Fibroblast of the conjunctiva (primary cell): ENCODE measurements at regions not wholly inside any gene's neighbourhood (a gene's known extent, or its start where the extent isn't known, plus 50 kb on each side); places are given as distances from the start of the nearest gene placed in this dataset.

ENCODE experiments used
- DNase-seq: peaks from one replicate; pipeline ENCODE4 v3.0.0-alpha.2; 2010; ENCODE audit warnings: low read depth

DNA sequence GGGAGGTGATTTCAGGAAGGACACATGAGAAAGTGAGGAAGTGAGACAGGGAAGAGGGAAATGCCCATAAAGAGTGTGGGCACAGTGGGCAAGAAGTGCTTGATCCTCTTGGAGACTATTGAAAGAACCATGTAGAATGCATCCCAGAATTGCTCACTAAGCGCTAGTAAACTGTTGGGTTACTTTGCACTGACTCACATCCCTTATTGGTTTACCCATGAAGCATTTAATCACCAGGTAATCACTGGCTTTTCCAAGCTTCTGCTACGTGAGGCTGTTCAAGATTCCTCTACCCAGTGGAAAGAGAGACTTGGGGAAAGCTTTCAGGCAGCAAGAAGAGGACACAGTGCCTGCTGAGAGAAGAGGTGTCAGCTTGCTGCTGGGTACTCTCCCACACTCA, 410.0 kb upstream of the JAG1 start:
- no peak for DNase-seq

DNA sequence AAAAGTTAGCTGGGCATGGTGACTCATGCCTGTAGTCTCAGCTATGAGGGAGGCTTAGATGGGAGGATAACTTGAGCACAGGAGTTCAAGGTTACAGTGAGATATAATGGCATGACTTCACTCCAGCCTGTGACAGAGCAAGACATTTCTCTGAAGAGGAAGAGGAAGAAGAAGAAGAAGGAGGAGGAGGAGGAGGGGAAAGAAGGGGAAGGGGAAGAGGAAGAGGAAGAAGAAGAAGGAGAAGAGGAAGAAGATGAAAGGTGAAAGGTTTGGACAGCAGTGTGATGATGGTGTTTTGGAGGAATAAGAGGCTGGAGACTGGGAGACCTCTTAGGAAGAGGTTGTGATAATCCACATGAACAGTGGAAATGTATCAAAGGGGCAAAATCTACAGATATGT, 410.7 kb upstream of the JAG1 start:
- no peak for DNase-seq

DNA sequence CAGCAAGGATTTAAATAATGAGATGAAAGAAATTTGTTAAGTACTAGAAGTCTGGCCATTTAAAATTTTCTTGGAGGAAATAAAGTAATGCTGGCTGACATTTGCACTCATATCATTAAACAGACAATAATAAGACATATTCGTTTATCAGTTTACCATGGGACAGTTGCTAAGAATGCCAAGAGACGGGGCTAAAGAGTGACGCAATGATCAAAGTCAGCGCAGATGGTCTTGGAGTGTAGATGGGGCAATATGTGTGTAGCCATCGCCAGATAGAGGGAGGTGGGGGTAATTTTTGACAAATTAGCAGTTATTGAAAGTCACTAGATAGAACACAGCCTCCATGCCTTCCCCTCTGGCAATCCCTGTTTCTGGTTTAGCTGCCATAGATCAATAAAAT, 413.2 kb upstream of the JAG1 start:
- DNase-seq = no peak

DNA sequence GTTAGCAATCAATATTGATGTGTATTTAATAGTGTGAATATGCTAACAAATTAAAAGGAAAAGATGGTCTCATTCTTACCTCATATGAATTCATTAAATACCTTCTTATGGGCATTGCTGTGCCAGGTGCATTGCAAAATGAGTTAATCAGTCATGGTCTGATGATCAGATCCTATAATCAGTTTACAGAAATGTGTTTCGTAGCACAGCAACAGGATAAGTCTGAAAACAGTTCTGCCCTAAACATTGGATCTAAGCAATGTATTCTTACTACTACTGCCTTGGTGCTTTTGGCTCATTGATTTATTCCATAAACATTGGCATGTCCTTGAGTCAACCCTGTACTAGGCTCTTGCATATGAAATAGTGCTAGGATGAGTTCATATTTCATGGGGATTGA, 417.0 kb upstream of the JAG1 start:
- no peak for DNase-seq

DNA sequence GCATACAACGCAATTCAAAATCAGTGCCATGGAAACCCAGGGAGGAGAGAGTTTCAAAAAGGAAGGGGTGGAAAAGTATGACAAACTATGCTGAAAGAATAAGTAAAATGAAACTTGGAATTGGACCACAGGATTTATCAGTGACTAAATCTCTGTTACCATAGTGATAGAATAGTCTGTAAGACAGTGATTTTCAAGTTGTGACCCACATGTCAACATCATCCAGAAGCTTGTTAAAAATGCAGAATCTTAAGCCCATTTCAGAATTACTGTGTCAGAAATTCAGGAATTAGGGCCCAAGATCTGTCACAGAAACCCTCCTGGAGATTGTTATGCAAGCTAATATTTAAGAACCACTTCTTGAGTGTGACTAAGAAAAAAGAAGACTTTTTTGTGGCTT, 417.7 kb upstream of the JAG1 start:
- DNase-seq = peak; percentile 3

DNA sequence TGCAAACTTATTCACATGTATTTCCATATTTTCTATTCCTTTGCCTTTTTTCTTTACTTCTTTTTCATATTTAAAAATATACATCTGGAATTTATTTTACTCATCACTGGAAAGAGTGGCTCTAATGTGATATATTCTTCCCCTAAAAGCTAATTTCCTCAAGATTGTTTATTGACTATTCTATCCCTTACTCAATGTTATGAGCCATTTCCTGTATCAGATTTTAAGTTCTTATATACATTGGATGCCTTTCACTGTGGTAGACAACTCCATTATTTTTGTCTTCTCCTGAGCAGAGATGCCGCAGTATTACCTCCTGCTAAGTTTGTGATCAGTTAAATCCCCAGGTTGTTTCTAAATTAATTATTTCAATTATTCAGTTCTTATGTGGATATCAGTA, 418.4 kb upstream of the JAG1 start:
- DNase-seq = no peak

DNA sequence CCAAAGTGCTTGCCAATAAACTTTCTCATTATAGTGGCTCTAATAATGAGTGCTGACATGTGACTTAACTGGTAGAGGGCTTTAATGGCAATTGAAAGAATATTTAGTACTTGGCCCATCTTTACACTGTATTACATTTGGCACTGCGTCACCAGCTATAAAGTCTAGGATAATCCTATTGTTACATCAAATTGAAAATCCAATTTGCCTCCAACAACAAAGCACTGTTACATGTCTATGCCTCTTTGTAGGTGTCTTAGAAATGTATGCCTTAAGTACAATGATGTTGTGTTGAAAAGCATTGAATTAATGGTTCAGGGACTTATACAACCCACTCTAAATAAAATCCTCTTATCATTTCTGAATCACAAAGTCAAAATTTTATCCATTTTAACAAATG, 420.4 kb upstream of the JAG1 start:
- DNase-seq = no peak

DNA sequence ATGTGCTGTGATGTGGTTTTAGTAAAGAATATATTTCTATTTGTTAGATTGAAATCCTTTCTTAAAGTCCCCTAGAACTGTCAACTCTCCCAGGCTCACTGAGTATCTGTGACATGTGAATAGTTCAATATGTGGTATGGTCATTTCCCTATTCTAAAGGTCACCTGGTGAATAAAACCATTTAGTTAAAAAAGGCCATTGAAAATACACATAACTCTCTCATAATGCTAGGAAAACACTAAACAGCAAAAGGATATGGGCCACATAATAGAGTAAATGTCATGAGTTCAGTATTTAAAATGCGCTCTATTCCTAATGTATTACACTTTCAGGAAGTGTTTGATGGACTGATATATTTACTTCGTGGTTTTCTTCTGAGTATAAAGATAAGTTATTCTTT, 420.9 kb upstream of the JAG1 start:
- no peak for DNase-seq

DNA sequence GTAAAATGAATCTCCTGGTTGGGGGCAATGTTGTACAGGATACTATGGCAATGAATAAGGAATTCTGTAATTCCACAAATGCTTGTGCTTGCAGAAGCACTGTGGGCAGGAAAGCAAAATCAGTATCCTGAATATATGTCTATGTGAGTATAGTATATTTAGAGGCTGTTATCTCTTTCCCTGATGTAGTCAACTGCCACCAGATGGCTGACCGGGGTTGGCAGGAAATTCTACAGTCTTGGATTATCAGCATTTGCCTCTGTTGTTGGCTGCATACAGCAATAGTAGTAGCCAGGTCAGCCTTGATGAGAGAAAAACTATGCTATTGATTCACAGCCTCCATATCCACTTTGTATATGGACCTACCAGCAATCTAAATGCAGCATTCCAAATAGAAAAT, 425.1 kb upstream of the JAG1 start:
- no peak for DNase-seq

DNA sequence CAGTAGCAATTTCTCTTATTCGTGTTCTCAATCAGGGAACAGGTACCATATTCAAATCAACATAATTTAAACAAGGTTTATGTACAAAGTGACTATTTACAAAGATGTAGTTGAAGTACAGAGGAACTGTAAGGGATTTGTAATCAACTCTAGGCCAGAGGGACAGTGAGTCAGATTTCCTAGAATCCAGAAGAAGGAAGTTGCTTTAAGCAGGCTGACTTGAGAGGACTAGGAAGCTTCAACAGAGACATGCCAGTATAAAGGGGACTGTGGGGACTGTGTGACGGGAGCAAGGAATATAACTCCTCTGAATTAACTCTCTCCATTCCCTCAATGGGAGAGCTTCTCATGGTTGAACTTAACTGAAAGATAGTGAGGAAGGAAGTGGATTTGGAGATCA, 427.4 kb upstream of the JAG1 start:
- no peak for DNase-seq

DNA sequence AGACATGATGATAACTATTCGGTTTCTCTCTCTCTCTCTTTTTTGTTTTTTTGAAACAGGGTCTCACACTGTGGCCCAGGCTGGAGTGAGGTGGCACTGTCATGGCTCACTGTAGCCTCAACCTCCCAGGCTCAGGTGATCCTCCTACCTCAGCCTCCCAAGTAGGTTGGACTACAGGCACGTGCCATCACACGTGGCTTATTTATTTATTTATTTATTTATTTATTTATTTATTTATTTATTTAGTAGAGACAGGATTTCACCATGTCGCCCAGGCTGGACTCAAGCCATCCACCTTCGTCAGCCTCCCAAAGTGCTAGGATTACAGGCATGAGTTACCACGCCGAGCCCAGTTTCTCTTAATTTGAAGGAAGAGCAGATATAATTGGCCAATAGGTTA, 427.9 kb upstream of the JAG1 start:
- DNase-seq = no peak

DNA sequence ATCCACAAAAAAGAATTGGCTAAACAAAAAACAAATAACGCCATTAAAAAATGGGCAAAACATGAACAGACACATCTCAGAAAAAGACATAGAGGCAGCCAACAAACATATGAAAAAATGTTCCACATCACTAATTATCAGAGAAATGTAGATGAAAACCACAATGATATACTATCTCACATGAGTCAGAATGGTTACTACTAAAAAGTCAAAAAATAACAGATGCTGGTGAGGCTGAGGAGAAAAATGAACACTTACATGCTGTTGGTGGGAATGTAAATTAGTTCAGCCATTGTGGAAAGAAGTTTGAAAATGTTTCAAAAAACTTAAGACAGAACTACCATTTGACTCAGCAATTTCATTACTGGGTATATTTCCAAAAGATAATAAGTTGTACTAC, 430.1 kb upstream of the JAG1 start:
- no peak for DNase-seq

DNA sequence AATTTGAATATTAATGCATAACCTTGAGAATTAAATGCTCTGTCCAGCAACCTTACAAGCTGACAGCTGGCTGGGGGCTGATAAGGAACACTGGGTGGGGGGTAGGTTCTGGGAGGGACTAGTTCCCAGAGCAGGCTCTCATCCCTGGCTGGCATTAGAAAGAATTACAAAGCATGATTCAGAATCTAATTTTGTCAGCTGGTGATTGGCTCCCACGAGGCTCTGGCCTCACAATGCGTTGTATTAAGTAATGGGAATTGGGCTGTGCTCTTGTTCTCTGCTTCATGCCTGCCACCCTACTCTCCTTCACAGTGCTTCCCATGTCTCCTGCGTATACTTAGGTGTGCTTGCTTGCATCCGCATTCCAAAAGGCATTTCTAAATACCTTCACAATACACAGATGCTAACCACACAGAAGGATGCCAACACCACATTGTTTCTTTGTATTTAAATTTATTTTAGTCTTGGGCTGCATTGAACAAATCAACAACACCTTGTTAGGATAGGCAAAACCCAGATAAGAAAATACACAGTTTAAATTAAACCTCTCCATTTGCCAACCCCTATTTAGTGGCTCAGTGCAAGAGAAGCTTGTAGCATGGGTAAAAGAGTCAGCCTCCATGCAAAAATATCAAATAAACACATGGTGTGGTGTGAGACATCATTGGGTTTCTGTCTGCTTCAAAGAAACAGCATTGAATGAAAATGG, 434.5 kb upstream of the JAG1 start:
- no peak for DNase-seq

DNA sequence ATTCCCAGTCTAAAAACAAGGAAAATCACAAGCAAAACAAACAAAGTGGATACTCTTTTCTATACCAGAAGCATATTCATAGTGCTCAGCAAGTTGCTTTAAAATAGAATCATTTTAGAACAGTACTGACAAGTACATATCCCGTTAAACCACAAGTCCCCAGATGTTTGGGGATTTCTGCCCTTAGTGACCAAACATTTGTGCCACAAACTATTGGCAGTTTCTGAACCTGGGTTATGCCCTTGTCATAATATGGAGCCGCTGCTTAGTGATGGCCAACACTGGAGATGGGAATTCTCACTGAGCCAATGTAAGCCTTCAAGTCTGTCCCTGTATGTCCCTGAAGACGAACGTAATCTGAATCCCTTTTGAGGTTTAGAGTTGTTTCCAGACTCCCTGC, 436.7 kb upstream of the JAG1 start:
- no peak for DNase-seq

DNA sequence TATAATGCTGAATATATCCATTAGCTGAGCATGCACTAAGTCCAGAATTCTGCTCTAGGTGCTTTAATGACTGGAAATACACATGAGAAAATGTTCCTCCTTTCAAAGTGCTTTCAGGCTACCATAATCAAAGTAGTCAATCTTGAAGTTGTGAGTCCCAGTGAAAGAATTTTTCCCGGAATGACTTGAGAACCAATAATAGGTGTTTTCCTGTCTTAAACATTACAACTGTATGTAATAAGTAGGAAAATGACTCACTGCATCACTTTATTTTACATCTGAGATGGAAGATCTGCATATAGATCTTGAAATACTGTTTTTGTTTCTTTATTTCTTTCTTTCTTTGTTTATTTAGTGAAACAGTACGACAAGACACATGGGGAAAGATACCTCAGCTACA, 437.4 kb upstream of the JAG1 start:
- DNase-seq = no peak

DNA sequence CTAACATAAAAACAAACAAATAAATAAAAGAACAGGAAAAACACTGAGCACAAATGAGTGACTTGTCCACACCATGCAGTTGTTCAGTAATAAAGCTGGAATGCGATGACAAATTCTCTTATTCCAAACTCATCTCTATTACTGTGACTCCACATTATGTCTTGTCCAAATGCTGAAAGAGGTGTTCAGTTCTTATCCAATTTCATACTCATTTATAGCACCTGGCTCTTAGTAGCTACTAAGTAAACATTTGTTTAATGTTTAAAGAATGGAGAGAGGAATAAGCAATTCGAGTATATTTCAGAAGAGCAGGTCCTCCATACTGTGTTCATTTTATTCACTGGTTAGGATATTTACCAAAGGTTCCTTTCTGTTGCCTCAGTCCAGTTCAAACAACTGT, 439.0 kb upstream of the JAG1 start:
- no peak for DNase-seq

DNA sequence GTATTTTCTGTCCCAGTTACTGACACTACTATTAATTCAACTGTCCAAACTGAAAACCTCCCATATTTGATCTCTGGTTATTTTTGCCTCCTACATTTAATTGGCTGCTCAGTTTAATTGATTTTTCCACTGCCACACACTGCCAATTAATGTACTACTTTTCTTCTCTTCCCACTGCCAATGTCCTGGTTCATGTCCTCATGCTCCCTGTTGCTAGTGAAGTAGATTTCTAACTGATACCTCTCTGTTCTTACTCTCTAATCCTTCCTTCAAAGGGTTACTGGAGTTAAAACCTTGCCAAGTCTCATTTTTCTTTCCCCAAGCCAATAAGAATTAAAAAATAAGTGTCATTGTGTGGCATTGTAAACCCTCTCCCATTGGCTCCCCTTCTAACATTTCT, 440.6 kb upstream of the JAG1 start:
- no peak for DNase-seq

DNA sequence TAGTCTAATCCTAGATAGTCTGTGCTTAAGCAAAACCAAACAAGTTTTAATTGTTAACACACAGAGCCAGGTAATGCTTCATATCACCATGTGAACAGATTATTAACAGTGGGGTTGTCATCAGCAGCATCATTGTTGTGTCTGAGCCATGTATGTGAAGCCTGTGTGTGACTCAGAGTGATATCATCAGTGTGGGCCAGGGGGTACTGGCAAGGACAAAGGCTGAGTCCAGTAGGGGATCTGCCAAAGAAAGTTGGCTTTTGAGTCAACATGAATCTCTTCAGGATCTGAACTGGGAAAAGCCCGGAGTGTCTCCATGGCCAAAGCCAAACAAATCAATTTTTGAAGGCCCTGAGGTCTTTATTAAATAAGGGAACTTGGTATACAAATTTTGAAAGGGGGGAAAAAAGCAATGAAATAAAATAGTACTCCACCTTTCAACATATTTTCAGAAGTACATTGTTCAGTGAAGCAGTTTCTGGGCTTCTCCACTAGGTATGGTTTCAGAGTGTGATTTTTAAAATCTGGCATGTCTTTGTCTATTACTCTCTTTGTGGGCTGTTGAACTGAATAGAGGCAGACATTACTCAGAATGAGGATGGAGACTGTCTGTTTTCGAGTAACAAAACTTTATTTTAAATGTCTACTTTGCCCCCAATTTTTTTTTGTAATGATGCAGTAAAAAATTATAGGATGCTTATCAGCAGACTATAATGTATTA, 444.2 kb upstream of the JAG1 start:
- DNase-seq = no peak

DNA sequence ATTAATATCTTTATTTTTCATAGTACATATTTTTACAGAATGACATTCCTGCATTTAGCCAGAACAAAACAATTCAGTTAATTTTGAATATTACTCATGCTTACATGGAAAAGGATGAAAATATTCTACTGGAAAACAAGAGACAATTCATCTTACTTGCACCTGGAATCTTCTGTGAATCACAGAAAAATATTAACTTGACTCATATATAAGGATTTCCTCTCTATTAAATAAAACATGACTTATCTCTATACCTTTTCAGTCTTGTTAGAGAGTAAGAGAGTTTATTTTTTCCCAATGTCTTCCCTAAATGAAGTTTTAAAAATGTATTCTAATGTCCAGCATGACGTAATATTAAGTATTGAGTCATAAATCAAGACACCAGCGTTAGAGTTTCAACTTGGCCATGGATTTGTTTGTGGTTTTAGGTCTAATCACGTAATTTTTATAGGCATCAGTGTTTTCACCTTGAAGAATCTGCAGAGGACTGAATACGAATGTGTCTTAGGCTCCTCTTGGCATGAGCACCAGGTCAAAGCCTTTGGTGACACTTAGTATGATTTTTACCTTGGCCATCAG, 445.1 kb upstream of the JAG1 start:
- DNase-seq = no peak

DNA sequence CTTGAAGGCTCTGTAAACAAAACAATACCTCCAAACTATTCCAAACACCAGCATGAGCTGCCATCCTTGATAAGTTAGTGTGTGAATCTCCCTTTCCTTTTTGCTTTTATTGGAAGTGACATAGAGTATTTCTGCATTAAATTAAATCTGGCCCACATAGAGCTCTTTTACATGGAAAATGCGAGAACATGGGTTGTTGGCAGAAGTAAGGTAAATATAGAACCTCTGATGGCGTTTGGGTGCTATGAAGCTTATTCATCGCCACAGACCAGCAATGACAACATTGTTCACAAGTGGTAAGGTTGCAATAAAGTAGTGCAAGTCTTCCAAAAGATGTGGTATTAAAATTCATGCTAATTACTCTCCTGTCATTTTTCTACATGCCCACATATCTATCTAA, 445.8 kb upstream of the JAG1 start:
- no peak for DNase-seq

DNA sequence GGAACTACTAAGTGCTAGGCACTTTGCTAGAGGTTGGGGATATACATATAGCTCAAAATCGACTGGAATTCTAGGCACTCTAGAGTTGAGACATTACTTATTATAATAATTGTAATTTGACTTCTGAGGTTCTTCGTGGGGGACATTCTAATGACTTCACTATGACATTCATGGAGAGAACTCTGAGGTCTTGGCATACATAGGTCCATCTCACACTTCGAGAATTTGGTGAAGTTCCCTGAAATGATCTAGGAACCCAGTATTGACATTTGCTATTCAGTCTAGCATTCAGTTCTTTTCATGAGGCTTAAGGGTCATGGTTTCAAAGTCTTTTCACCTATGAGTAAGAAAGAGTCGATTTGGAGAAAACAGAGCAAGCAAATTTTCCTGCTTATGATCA, 446.6 kb upstream of the JAG1 start:
- no peak for DNase-seq

DNA sequence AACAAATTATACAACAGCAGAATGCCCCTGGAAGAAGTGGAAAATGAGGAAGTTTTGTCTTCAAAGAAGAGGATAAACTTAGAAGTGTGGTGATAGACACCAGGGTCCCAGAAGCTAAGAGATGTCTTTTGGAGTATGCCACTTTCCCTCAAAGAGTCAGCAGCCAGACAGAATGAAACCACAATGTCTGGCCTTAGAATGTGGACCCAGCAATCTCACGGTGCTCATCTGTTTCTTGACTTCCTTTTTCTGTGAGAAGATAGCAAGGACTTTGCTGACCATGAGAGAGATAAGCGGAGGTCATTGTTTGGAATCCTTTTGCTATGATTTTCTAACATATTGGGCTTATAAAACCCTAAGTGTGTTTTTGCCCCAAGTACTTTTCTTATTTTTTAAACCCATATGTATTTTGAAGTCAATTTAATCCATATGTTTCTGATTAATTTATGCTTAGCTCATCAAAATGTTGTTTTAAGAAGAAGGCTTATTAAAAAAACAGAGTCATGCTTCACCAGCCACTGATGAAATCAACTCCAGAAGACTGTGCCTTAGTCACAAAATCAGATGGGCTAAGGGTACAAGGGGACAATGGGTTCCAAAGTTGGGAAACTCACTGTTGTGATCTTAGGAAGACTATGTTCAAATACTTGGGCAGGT, 451.2 kb upstream of the JAG1 start:
- DNase-seq = no peak

DNA sequence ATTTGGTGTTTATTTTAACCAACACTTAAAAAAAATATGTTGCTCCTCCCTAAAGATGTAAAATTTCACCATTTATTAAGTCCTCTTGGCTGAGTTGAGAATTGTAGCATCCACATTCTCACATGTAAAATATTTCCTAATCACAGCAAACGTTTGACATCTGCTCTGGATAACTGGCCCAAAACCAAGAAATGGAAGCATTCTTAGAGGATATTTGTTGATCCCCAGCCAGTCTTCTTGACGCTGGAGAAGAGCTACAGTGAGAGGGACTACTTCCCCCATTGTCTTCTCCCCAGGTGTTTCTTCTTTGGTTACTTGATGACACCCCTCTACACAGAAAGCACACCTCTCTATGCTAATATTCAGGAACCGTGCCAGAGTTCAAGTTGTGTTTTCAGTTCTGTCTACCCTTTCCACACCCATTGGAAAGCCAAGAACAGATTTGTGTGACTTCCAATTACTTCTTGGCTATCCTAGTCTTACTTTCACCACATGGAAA, 454.5 kb upstream of the JAG1 start:
- peak; percentile 41 for DNase-seq
